Nephron (organoid): ENCODE measurements at regions not wholly inside any gene's neighbourhood (a gene's known extent, or its start where the extent isn't known, plus 50 kb on each side); places are given as distances from the start of the nearest gene placed in this dataset.

Experiments
- H3K27ac Mint-ChIP-seq, 3 experiments: 2 replicates each; pipeline ENCODE4 v1.8.0; 2020; ENCODE audit warnings: mixed read lengths in 3 of 3, mild to moderate bottlenecking in 2 of 3, moderate library complexity in 1 of 3
- H3K27me3 Mint-ChIP-seq: 2 replicates; pipeline ENCODE4 v1.8.0; 2021; ENCODE audit warnings: low read depth, mild to moderate bottlenecking, moderate library complexity, mixed read lengths
- H3K36me3 Mint-ChIP-seq: 2 replicates; pipeline ENCODE4 v1.8.0; 2020; ENCODE audit warnings: low read depth, mixed read lengths
- H3K4me1 Mint-ChIP-seq: 2 replicates; pipeline ENCODE4 v1.8.0; 2020; ENCODE audit warnings: mixed read lengths
- H3K4me3 Mint-ChIP-seq, 3 experiments: 2 replicates each; pipeline ENCODE4 v1.8.0; 2020; ENCODE audit warnings: mild to moderate bottlenecking in 3 of 3, mixed read lengths in 3 of 3, moderate library complexity in 2 of 3
- H3K9me3 Mint-ChIP-seq: 2 replicates; pipeline ENCODE4 v1.8.0; 2020; ENCODE audit warnings: mixed read lengths
- CTCF ChIP-seq, 3 experiments: fragments of 200-600 bp; sonication (generic); IDR thresholded peaks; one replicate each; pipeline ENCODE4 v1.5.0; 2021; ENCODE audit warnings: antibody characterized with exemption in 3 of 3; ENCODE audit not compliant: unreplicated experiment in 3 of 3

GRCh38 chr11:39113606-39114005 is 2345.8 kb downstream of the LRRC4C start:
- no peaks in the 10 kb centered on the region for H3K27me3 Mint-ChIP-seq
- no peak overlapping the region for H3K27ac Mint-ChIP-seq
- no peaks in the 10 kb centered on the region for H3K4me1 Mint-ChIP-seq
- H3K4me3 Mint-ChIP-seq = no peak overlapping the region
- H3K36me3 Mint-ChIP-seq = no peaks in the 10 kb centered on the region
- TF ChIP-seq CTCF (IDR thresholded peaks at IDR 0.05; ENCODE audit: unreplicated experiment in 3 of 3) = no peak
- H3K9me3 Mint-ChIP-seq = no peaks in the 10 kb centered on the region

GRCh38 chr11:39102236-39102635 is 2357.2 kb downstream of the LRRC4C start:
- no peak overlapping the region for H3K27ac Mint-ChIP-seq
- H3K36me3 Mint-ChIP-seq = no peaks in the 10 kb centered on the region
- H3K4me3 Mint-ChIP-seq = no peak overlapping the region
- no peaks in the 10 kb centered on the region for H3K4me1 Mint-ChIP-seq
- H3K9me3 Mint-ChIP-seq = peaks cover 17% of the 10 kb centered on the region
- no peak for TF ChIP-seq CTCF (IDR thresholded peaks at IDR 0.05; ENCODE audit: unreplicated experiment in 3 of 3)
- H3K27me3 Mint-ChIP-seq = no peaks in the 10 kb centered on the region

GRCh38 chr11:39078465-39078864 is 2381.0 kb downstream of the LRRC4C start:
- Mint-ChIP-seq H3K4me1 (no peaks in the 10 kb centered on the region), H3K4me3 (no peak overlapping the region), H3K27me3 (no peaks in the 10 kb centered on the region), H3K9me3 (peaks cover 15% of the 10 kb centered on the region), H3K27ac (no peak overlapping the region), H3K36me3 (no peaks in the 10 kb centered on the region)
- no peak for TF ChIP-seq CTCF (IDR thresholded peaks at IDR 0.05; ENCODE audit: unreplicated experiment in 3 of 3)

- Mint-ChIP-seq H3K27me3 (no peaks in the 10 kb centered on the region), H3K9me3 (no peaks in the 10 kb centered on the region), H3K4me3 (no peak overlapping the region), H3K36me3 (no peaks in the 10 kb centered on the region), H3K4me1 (peaks cover 15% of the 10 kb centered on the region), H3K27ac (no peak overlapping the region)
- TF ChIP-seq CTCF (IDR thresholded peaks at IDR 0.05; ENCODE audit: unreplicated experiment in 3 of 3) = no peak
Observed at GRCh38 chr11:39037611-39038010, 2421.8 kb downstream of the LRRC4C start.

GRCh38 chr11:39036021-39036420 is 2423.4 kb downstream of the LRRC4C start:
- Mint-ChIP-seq H3K27ac (peak overlapping the region; percentile 5 to 59 (median 6)), H3K36me3 (no peaks in the 10 kb centered on the region), H3K27me3 (no peaks in the 10 kb centered on the region), H3K9me3 (no peaks in the 10 kb centered on the region), H3K4me1 (peaks cover 15% of the 10 kb centered on the region), H3K4me3 (no peak overlapping the region)
- no peak for TF ChIP-seq CTCF (IDR thresholded peaks at IDR 0.05; ENCODE audit: unreplicated experiment in 3 of 3)

GRCh38 chr11:39021539-39021938 is 2423.5 kb upstream of the RAG2 start:
- no peaks in the 10 kb centered on the region for H3K4me1 Mint-ChIP-seq
- TF ChIP-seq CTCF (IDR thresholded peaks at IDR 0.05; ENCODE audit: unreplicated experiment in 3 of 3) = no peak
- H3K36me3 Mint-ChIP-seq = no peaks in the 10 kb centered on the region
- H3K9me3 Mint-ChIP-seq = no peaks in the 10 kb centered on the region
- H3K4me3 Mint-ChIP-seq = no peak overlapping the region
- peak overlapping the region in 1 of 3 experiments; percentile 63 for H3K27ac Mint-ChIP-seq
- H3K27me3 Mint-ChIP-seq = peaks cover 3% of the 10 kb centered on the region
